WTC11 (cell line): ENCODE measurements at regions not wholly inside any gene's neighbourhood (a gene's known extent, or its start where the extent isn't known, plus 50 kb on each side); places are given as distances from the start of the nearest gene placed in this dataset.

ENCODE experiments used
- ATAC-seq: fragments of 200-7000 bp; cut with Tn5 transposase; 2 replicates; pipeline ENCODE4 v1.10.0; 2021; ENCODE audit warnings: mild to moderate bottlenecking, moderate library complexity
- CTCF ChIA-PET: fragments of 300-600 bp; sonication (Branson Sonifier 250); formaldehyde crosslinking; loops from one replicate; lab custom pipeline; 2021; ENCODE audit warnings: antibody characterized with exemption; lab: Charles Lee
- POLR2A ChIA-PET: fragments of 350-600 bp; sonication (Branson Sonifier 250); formaldehyde crosslinking; loops from one replicate; lab custom pipeline; 2021; ENCODE audit warnings: antibody characterized with exemption; lab: Charles Lee
- DNase-seq: peaks from one replicate; pipeline ENCODE4 v3.0.0; 2021; ENCODE audit warnings: low spot score
- H3K27ac Mint-ChIP-seq: 2 replicates; pipeline ENCODE4 v1.8.0; 2021; ENCODE audit warnings: mixed read lengths
- H3K27me3 Mint-ChIP-seq: 2 replicates; pipeline ENCODE4 v1.8.0; 2021; ENCODE audit warnings: low read depth, mild to moderate bottlenecking, moderate library complexity, mixed read lengths
- H3K36me3 Mint-ChIP-seq: 2 replicates; pipeline ENCODE4 v1.8.0; 2021; ENCODE audit warnings: mixed read lengths
- H3K4me1 Mint-ChIP-seq: 2 replicates; pipeline ENCODE4 v1.8.0; 2022; ENCODE audit warnings: mixed read lengths
- H3K4me3 Mint-ChIP-seq: 2 replicates; pipeline ENCODE4 v1.8.0; 2021; ENCODE audit warnings: mild to moderate bottlenecking, moderate library complexity, mixed read lengths
- H3K9me3 Mint-ChIP-seq: 2 replicates; pipeline ENCODE4 v1.8.0; 2021; ENCODE audit warnings: mixed read lengths
- AR ChIP-seq: fragments of 250-450 bp; sonication (Bioruptor Pico); IDR thresholded peaks from 2 replicates; pipeline ENCODE4 v1.9.0; 2021; ENCODE audit warnings: mild to moderate bottlenecking
- ELF4 ChIP-seq: sonication (generic); formaldehyde crosslinking; IDR thresholded peaks from 2 replicates; pipeline ENCODE4 v1.8.1; 2022; ENCODE audit warnings: low read depth, mild to moderate bottlenecking, moderate library complexity, missing genetic modification reagents
- EMX1 ChIP-seq: fragments of 250-450 bp; sonication (Bioruptor Pico); IDR thresholded peaks from 2 replicates; pipeline ENCODE4 v1.8.0; 2021; ENCODE audit warnings: mild to moderate bottlenecking
- ETV6 ChIP-seq: sonication (generic); formaldehyde crosslinking; IDR thresholded peaks from 2 replicates; pipeline ENCODE4 v1.8.1; 2022; ENCODE audit warnings: mild to moderate bottlenecking, missing genetic modification reagents
- FOXK1 ChIP-seq: sonication (generic); formaldehyde crosslinking; IDR thresholded peaks from 2 replicates; pipeline ENCODE4 v1.8.0; 2022; ENCODE audit warnings: mild to moderate bottlenecking, moderate library complexity, missing genetic modification reagents
- GTF2I ChIP-seq: fragments of 250-450 bp; sonication (Bioruptor Pico); conservative IDR thresholded peaks from 2 replicates; pipeline ENCODE4 v1.4.0; 2021; ENCODE audit warnings: mild to moderate bottlenecking
- JAZF1 ChIP-seq: fragments of 250-450 bp; sonication (Bioruptor Pico); IDR thresholded peaks from 2 replicates; pipeline ENCODE4 v1.9.0; 2021; ENCODE audit warnings: moderate library complexity, mild to moderate bottlenecking, inconsistent platforms
- NFATC4 ChIP-seq: fragments of 250-450 bp; sonication (Bioruptor Pico); IDR thresholded peaks from 2 replicates; pipeline ENCODE4 v1.9.0; 2021; ENCODE audit warnings: mild to moderate bottlenecking
- NFYB ChIP-seq: sonication (generic); formaldehyde crosslinking; conservative IDR thresholded peaks from 2 replicates; pipeline ENCODE4 v1.8.0; 2022; ENCODE audit warnings: low read depth, missing genetic modification reagents
- SMAD3 ChIP-seq: sonication (generic); formaldehyde crosslinking; IDR thresholded peaks from 2 replicates; pipeline ENCODE4 v1.8.0; 2022; ENCODE audit warnings: missing genetic modification reagents, mild to moderate bottlenecking, borderline replicate concordance
- SP1 ChIP-seq: sonication (generic); formaldehyde crosslinking; conservative IDR thresholded peaks from 2 replicates; pipeline ENCODE4 v1.8.1; 2022; ENCODE audit warnings: missing genetic modification reagents
- TCF7 ChIP-seq: sonication (generic); formaldehyde crosslinking; IDR thresholded peaks from 2 replicates; pipeline ENCODE4 v1.8.0; 2022; ENCODE audit warnings: mild to moderate bottlenecking, low read depth, missing genetic modification reagents, moderate library complexity
- TP53 ChIP-seq: sonication (generic); formaldehyde crosslinking; IDR thresholded peaks from 2 replicates; pipeline ENCODE4 v1.8.1; 2023; ENCODE audit warnings: mild to moderate bottlenecking, missing genetic modification reagents
- ZNF263 ChIP-seq: sonication (generic); formaldehyde crosslinking; IDR thresholded peaks from 2 replicates; pipeline ENCODE4 v1.8.1; 2022; ENCODE audit warnings: low read depth, mild to moderate bottlenecking, moderate library complexity, missing genetic modification reagents
- ZNF317 ChIP-seq: sonication (generic); formaldehyde crosslinking; IDR thresholded peaks from 2 replicates; pipeline ENCODE4 v1.8.1; 2023; ENCODE audit warnings: low read depth, mild to moderate bottlenecking, moderate library complexity, missing genetic modification reagents, borderline replicate concordance
- ZNF396 ChIP-seq: fragments of 250-450 bp; sonication (Bioruptor Pico); IDR thresholded peaks from 2 replicates; pipeline ENCODE4 v1.8.0; 2021; ENCODE audit warnings: mild to moderate bottlenecking, moderate library complexity, borderline replicate concordance
- ZNF671 ChIP-seq: fragments of 250-450 bp; sonication (Bioruptor Pico); IDR thresholded peaks from 2 replicates; pipeline ENCODE4 v1.8.0; 2021; ENCODE audit warnings: mild to moderate bottlenecking
- TF ChIP-seq, protein P1 (sequence below): sonication (generic); formaldehyde crosslinking; IDR thresholded peaks from 2 replicates; pipeline ENCODE4 v1.8.0; 2022; ENCODE audit warnings: mild to moderate bottlenecking, missing genetic modification reagents
- TF ChIP-seq, protein P2 (sequence below): fragments of 200-600 bp; IDR thresholded peaks from 2 replicates; pipeline ENCODE4 v1.8.0; 2022; ENCODE audit warnings: antibody characterized with exemption
- TF ChIP-seq, protein P3 (sequence below): sonication (generic); formaldehyde crosslinking; IDR thresholded peaks from 2 replicates; pipeline ENCODE4 v1.8.1; 2023; ENCODE audit warnings: mild to moderate bottlenecking, missing genetic modification reagents

- Mint-ChIP-seq H3K27me3 (no peaks in the 10 kb centered on the region; the same call in 1 of the 2 replicates), H3K9me3 (peaks cover 13% of the 10 kb centered on the region), H3K27ac (no peak overlapping the region), H3K4me3 (no peak overlapping the region), H3K4me1 (peaks cover 12% of the 10 kb centered on the region), H3K36me3 (0 out of 2 replicates have a peak, but pooled peaks cover 2% of the 10 kb centered on the region)
- ChIA-PET CTCF (no interaction called here), POLR2A (no interaction called here)
- no peak for TF ChIP-seq ZNF671
- no peak for TF ChIP-seq SP1 (CRISPR knock-in tag)
- TF ChIP-seq TCF7 (CRISPR knock-in tag), result no peak
- TF ChIP-seq JAZF1 (CRISPR knock-in tag), result no peak
- TF ChIP-seq, protein P1, sequence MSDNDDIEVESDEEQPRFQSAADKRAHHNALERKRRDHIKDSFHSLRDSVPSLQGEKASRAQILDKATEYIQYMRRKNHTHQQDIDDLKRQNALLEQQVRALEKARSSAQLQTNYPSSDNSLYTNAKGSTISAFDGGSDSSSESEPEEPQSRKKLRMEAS (CRISPR knock-in tag), result no peak
- no peak for TF ChIP-seq EMX1 (CRISPR knock-in tag)
- no peak for TF ChIP-seq AR (CRISPR knock-in tag)
- no peak for TF ChIP-seq ZNF263 (CRISPR knock-in tag)
- no peak for TF ChIP-seq TP53 (CRISPR knock-in tag)
- no peak for TF ChIP-seq ETV6 (CRISPR knock-in tag)
- TF ChIP-seq, protein P2, sequence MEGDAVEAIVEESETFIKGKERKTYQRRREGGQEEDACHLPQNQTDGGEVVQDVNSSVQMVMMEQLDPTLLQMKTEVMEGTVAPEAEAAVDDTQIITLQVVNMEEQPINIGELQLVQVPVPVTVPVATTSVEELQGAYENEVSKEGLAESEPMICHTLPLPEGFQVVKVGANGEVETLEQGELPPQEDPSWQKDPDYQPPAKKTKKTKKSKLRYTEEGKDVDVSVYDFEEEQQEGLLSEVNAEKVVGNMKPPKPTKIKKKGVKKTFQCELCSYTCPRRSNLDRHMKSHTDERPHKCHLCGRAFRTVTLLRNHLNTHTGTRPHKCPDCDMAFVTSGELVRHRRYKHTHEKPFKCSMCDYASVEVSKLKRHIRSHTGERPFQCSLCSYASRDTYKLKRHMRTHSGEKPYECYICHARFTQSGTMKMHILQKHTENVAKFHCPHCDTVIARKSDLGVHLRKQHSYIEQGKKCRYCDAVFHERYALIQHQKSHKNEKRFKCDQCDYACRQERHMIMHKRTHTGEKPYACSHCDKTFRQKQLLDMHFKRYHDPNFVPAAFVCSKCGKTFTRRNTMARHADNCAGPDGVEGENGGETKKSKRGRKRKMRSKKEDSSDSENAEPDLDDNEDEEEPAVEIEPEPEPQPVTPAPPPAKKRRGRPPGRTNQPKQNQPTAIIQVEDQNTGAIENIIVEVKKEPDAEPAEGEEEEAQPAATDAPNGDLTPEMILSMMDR, result no peak
- no peak for TF ChIP-seq ZNF396 (CRISPR knock-in tag)
- no peak for TF ChIP-seq SMAD3
- no peak for TF ChIP-seq GTF2I (CRISPR knock-in tag)
- TF ChIP-seq NFATC4 (CRISPR knock-in tag), result no peak
- no peak for TF ChIP-seq NFYB (CRISPR knock-in tag)
- TF ChIP-seq FOXK1 (CRISPR knock-in tag), result no peak
- TF ChIP-seq, protein P3, sequence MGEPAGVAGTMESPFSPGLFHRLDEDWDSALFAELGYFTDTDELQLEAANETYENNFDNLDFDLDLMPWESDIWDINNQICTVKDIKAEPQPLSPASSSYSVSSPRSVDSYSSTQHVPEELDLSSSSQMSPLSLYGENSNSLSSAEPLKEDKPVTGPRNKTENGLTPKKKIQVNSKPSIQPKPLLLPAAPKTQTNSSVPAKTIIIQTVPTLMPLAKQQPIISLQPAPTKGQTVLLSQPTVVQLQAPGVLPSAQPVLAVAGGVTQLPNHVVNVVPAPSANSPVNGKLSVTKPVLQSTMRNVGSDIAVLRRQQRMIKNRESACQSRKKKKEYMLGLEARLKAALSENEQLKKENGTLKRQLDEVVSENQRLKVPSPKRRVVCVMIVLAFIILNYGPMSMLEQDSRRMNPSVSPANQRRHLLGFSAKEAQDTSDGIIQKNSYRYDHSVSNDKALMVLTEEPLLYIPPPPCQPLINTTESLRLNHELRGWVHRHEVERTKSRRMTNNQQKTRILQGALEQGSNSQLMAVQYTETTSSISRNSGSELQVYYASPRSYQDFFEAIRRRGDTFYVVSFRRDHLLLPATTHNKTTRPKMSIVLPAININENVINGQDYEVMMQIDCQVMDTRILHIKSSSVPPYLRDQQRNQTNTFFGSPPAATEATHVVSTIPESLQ, result no peak
- TF ChIP-seq ZNF317, result no peak
- DNase-seq (no peak), ATAC-seq (no peak)
Observed at GRCh38 chr3:141814375-141814774, 51.2 kb downstream of the GRK7 start.

DNA sequence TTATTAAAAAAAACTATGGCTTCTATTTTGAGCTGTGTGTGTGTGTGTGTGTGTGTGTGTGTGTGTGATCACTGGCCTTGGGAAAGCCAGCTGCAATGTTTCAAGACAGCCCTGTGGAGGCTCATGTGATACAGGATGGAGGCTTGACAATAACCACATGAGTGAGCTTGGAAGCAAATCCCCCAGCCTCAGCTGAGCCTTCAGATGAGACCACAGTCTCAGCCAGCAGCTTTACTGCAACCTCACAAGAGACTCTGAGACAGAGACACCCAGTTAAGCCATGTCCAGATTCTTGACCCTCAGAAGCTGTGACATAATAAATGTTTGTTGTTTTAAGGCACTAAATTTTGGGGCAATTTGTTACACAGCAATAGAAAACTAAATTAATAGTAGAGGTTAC, 52.5 kb downstream of the GRK7 start:
- ChIA-PET POLR2A (no interaction called here), CTCF (no interaction called here)
- H3K27ac Mint-ChIP-seq, result no peak overlapping the region
- no peaks in the 10 kb centered on the region; the same call in 1 of the 2 replicates for H3K27me3 Mint-ChIP-seq
- H3K4me3 Mint-ChIP-seq, result no peak overlapping the region
- peaks cover 23% of the 10 kb centered on the region for H3K4me1 Mint-ChIP-seq
- DNase-seq (no peak), ATAC-seq (no peak)
- H3K36me3 Mint-ChIP-seq, result 0 out of 2 replicates have a peak, but pooled peaks cover 2% of the 10 kb centered on the region
- no peak for TF ChIP-seq ELF4 (CRISPR knock-in tag)
- TF ChIP-seq, all 79 proteins: peak for 0
- H3K9me3 Mint-ChIP-seq, result peaks cover 13% of the 10 kb centered on the region
